Muscle of leg (tissue), 3 donors: ENCODE measurements at regions not wholly inside any gene's neighbourhood (a gene's known extent, or its start where the extent isn't known, plus 50 kb on each side); places are given as distances from the start of the nearest gene placed in this dataset.

ENCODE experiments used
- DNase-seq: peaks from one replicate; pipeline ENCODE4 v3.0.0; 2013
- H3K27ac ChIP-seq: one replicate; pipeline ENCODE4 v1.5.1; 2013; ENCODE audit warnings: mild to moderate bottlenecking, low read length, control low read depth
- H3K27me3 ChIP-seq: one replicate; pipeline ENCODE4 v1.6.1; 2013; ENCODE audit warnings: low read length; ENCODE audit not compliant: control insufficient read depth, insufficient read depth
- H3K36me3 ChIP-seq: one replicate; pipeline ENCODE4 v1.6.1; 2013; ENCODE audit warnings: low read length; ENCODE audit not compliant: control insufficient read depth, insufficient read depth
- H3K4me1 ChIP-seq: one replicate; pipeline ENCODE4 v1.6.1; 2013; ENCODE audit warnings: low read length; ENCODE audit not compliant: control insufficient read depth, insufficient read depth
- H3K4me3 ChIP-seq: one replicate; pipeline ENCODE4 v1.5.1; 2013; ENCODE audit warnings: low read length, control low read depth
- H3K9me3 ChIP-seq: replicated peaks from 2 replicates; pipeline ENCODE4 v1.6.1; 2013; ENCODE audit warnings: low read depth, low read length; ENCODE audit not compliant: control insufficient read depth
- WGBS: methylation state at CpG from one replicate; pipeline ENCODE4 v1.1.5; 2013; ENCODE audit warnings: missing lambda C conversion rate; ENCODE audit not compliant: insufficient coverage; 5-methylcytosine and 5-hydroxymethylcytosine counted together

- Histone ChIP-seq H3K4me1 (no peaks in the 10 kb centered on the region), H3K27me3 (no peaks in the 10 kb centered on the region), H3K4me3 (no peak overlapping the region), H3K27ac (no peak overlapping the region), H3K36me3 (no peaks in the 10 kb centered on the region), H3K9me3 (no peaks in the 10 kb centered on the region)
- WGBS = 100% methylated on average over 1 of the region's 2 CpGs
- DNase-seq = no peak
These were observed 1387.1 kb upstream of the TMEM132C start for GRCh38 chr12:126879842-126880241.

GRCh38 chr12:126883697-126884096 lies 1383.3 kb upstream of the TMEM132C start:
- WGBS = 0% methylated on average over 3 of the region's 4 CpGs
- no peaks in the 10 kb centered on the region for H3K9me3 ChIP-seq
- H3K36me3 ChIP-seq = no peaks in the 10 kb centered on the region
- no peaks in the 10 kb centered on the region for H3K4me1 ChIP-seq
- no peak overlapping the region for H3K4me3 ChIP-seq
- peak; percentile 47 for DNase-seq
- no peak overlapping the region for H3K27ac ChIP-seq
- H3K27me3 ChIP-seq = no peaks in the 10 kb centered on the region

DNA sequence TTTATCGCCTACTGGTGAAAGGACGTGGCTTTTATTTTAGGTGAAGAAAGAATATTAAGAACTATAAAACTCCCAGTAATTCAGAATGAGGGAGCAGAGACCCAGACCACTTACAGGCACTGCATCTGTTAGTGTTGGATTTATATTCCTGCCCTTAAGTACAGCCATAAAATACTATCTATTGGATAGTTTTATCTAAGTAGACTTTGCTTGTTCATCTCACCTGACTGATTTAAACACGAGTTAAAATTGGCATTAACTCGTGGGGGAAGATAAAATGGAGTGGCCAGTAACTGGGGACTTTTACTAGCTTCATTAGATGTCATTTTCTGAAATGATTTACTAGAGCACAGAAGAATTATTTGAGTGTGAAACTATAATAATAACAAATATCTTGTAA lies 1377.5 kb upstream of the TMEM132C start:
- no peaks in the 10 kb centered on the region for H3K4me1 ChIP-seq
- H3K27ac ChIP-seq = no peak overlapping the region
- no CpG with 5 or more reads among the region's 4 CpGs for WGBS
- no peaks in the 10 kb centered on the region for H3K36me3 ChIP-seq
- peaks cover 3% of the 10 kb centered on the region for H3K9me3 ChIP-seq
- no peak overlapping the region for H3K4me3 ChIP-seq
- H3K27me3 ChIP-seq = no peaks in the 10 kb centered on the region
- no peak for DNase-seq

GRCh38 chr12:126890097-126890496 lies 1376.9 kb upstream of the TMEM132C start:
- no CpG with 5 or more reads among the region's 2 CpGs for WGBS
- no peak overlapping the region for H3K4me3 ChIP-seq

GRCh38 chr12:126891789-126892188 lies 1375.2 kb upstream of the TMEM132C start:
- no peak for DNase-seq
- H3K4me1 ChIP-seq = no peaks in the 10 kb centered on the region
- 86% methylated on average over 1 of the region's 1 CpG for WGBS
- no peak overlapping the region for H3K4me3 ChIP-seq
- no peak overlapping the region for H3K27ac ChIP-seq
- no peaks in the 10 kb centered on the region for H3K27me3 ChIP-seq
- no peaks in the 10 kb centered on the region for H3K36me3 ChIP-seq
- H3K9me3 ChIP-seq = peaks cover 3% of the 10 kb centered on the region

More at GRCh38 chr12:126890097-126890496, 1376.9 kb upstream of the TMEM132C start:
- DNase-seq = no peak
- no peak overlapping the region for H3K27ac ChIP-seq
- H3K4me1 ChIP-seq = no peaks in the 10 kb centered on the region
- H3K27me3 ChIP-seq = no peaks in the 10 kb centered on the region
- H3K36me3 ChIP-seq = no peaks in the 10 kb centered on the region
- peaks cover 3% of the 10 kb centered on the region for H3K9me3 ChIP-seq

DNA sequence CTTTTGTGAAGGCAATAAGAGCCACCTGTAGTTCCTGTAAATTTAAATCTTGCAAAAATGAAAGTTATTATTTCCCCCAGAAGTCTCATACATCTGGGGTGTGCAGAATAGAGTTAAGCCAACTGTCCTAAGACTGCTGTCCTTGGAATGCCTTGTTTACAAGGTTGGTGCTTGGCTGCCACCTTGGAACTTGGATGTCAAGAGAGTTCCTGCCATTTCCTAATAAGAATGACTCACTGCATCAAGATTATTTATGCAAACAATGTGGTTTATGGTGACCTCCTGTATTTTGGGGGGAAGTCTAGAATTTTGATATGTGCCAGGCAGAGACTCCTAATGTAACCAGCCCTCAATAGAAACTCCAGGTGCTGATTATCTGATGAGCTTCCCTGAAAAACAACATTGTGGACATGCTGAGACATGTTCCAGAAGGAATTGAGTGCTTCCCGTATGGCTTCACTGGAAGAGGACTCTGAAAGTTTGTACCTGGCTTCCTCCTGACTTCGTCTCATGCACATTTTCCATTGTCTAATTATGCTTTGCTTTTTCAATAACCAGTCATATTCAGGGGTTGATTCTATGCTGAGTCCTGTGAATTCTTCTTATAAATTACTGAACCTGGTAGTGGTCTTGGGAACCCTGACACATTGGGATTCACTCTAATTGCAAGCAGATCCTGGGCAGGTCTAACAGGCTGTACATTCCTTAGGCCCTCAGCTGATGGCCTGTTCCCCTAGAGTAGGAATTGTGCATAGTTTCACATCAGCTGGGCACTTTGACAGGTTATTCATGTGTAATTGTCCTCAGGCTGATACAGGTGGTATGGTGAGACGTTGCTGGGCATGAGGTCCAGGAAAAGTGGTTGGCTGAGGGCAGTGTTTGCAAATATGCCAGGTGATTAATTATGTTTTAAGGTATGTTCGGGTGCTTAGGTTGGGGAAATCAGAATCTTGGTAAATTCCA lies 1370.7 kb upstream of the TMEM132C start:
- H3K9me3 ChIP-seq = peaks cover under 1% of the 10 kb centered on the region
- no peaks in the 10 kb centered on the region for H3K4me1 ChIP-seq
- peaks cover 3% of the 10 kb centered on the region for H3K27me3 ChIP-seq
- 52% methylated on average over 2 of the region's 4 CpGs for WGBS
- H3K36me3 ChIP-seq = no peaks in the 10 kb centered on the region
- no peak overlapping the region for H3K27ac ChIP-seq
- H3K4me3 ChIP-seq = no peak overlapping the region
- no peak for DNase-seq

DNA sequence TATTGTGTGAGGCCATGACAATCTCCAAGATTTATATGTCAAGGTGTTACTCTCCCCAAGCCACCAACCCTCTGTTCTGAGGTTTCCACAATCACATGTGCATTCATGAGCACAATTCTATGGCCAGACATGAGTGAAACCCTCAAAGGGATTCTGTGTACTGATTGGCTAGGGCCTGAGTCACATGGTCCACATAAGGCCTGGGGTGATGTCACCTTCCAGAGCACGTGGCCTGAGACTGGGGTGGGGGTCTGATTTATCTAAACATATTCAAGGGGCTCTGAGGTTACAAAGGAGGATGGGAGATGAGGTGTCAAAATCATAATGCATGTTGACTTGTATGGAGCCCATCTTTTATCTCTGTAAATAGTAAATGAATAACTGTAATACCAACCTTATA lies 1369.9 kb upstream of the TMEM132C start:
- Histone ChIP-seq H3K4me3 (no peak overlapping the region), H3K36me3 (no peaks in the 10 kb centered on the region), H3K9me3 (no peaks in the 10 kb centered on the region), H3K4me1 (no peaks in the 10 kb centered on the region), H3K27me3 (peaks cover 3% of the 10 kb centered on the region), H3K27ac (no peak overlapping the region)
- WGBS = no CpG with 5 or more reads among the region's 1 CpG
- no peak for DNase-seq

DNA sequence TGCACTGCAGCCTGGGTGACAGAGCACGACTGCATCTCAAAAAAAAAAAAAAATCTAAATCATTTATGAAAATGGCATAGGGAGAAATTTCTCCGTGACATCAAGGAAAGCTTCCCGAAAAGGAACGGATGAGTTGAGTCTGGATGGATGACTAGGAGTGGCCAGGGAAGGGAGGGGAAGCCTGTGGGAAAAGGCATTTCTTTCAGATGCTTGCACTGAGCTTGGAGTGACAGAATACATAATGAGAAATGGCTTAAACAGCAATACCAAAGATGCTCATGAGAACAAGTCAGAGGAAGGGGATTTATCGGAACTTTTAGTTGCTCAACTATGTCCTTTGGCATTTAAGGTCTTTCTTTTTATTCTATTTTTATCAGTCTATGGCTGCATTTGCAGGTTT lies 1369.2 kb upstream of the TMEM132C start:
- H3K4me3 ChIP-seq = no peak overlapping the region
- H3K27ac ChIP-seq = no peak overlapping the region
- H3K9me3 ChIP-seq = no peaks in the 10 kb centered on the region
- H3K4me1 ChIP-seq = no peaks in the 10 kb centered on the region
- no peak for DNase-seq
- WGBS = 90% methylated on average over 3 of the region's 5 CpGs
- H3K27me3 ChIP-seq = peaks cover 3% of the 10 kb centered on the region
- H3K36me3 ChIP-seq = no peaks in the 10 kb centered on the region

DNA sequence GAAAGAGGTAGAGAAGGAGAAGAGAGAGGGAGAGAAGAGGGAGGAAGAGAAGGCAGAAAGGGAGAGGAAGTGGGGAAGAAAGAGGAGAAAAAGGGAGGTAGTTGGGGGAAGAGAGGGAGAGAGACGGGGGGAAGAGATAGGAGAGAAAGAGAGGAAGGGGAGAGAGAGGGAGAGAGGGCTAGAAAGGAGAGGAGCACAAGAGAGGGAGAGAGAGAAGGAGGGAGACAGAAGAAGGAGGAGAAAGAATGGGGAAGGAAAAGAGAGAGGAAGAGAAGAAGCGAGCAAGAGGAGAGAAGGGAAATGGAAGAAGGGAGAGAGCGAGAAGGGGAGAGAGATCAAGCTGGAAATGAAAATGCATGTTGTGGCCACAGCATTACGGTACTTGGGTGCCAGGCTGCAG lies 1368.4 kb upstream of the TMEM132C start:
- Histone ChIP-seq H3K4me1 (no peaks in the 10 kb centered on the region), H3K27me3 (peaks cover 3% of the 10 kb centered on the region), H3K9me3 (no peaks in the 10 kb centered on the region), H3K27ac (no peak overlapping the region), H3K4me3 (no peak overlapping the region), H3K36me3 (no peaks in the 10 kb centered on the region)
- 77% methylated on average over 3 of the region's 4 CpGs for WGBS
- DNase-seq = no peak

DNA sequence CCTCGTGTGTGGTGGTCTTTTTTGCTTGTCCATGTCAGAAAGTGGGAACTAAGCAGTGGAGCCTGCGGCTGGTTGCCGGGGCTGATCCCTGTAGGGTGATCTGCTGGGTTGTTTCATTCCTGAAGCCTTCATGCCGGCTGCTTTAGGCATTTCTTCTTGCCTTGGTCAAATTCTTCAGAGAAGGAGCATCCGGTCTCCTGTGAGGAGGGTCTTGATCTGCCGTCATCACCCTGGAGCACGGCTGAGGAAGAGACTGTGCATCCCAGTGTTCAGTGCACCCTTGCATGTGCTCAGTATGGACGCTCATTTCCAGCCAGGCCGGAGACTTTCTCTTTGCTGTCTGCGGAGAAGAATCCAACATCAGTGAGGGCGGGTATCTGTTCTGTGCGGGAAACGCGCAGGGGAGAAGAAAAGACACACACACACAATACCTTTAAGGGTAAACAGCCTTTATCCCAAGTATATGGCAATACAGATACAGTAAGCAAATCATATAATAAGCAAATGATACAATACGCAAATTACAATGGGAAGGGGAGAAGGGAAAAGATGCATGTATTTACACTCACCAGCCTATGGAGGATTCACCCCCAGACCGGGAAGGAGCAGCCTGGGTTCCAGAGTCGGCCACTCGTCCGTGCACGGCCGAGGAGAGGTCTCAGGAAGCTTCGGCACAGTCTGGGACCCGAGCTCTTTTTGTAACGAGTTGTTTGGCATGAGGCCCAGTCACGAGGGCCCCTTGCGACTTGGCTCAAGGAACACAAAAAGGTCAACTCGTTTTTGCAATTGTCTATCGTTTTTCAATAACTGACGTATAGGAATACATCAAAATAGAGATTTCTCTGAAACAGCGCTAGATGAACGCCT lies 1366.8 kb upstream of the TMEM132C start:
- H3K27me3 ChIP-seq = peaks cover 3% of the 10 kb centered on the region

More for the DNA sequence above, 1366.8 kb upstream of the TMEM132C start:
- H3K27ac ChIP-seq = no peak overlapping the region
- no peaks in the 10 kb centered on the region for H3K36me3 ChIP-seq
- H3K4me1 ChIP-seq = no peaks in the 10 kb centered on the region
- no peaks in the 10 kb centered on the region for H3K9me3 ChIP-seq
- DNase-seq = no peak
- no peak overlapping the region for H3K4me3 ChIP-seq
- whole genome bisulfite sequencing = 63% methylated on average over 21 of the region's 31 CpGs
